ENCODE measurements at regions not wholly inside any gene's neighbourhood (a gene's known extent, or its start where the extent isn't known, plus 50 kb on each side); places are given as distances from the start of the nearest gene placed in this dataset.

DNA sequence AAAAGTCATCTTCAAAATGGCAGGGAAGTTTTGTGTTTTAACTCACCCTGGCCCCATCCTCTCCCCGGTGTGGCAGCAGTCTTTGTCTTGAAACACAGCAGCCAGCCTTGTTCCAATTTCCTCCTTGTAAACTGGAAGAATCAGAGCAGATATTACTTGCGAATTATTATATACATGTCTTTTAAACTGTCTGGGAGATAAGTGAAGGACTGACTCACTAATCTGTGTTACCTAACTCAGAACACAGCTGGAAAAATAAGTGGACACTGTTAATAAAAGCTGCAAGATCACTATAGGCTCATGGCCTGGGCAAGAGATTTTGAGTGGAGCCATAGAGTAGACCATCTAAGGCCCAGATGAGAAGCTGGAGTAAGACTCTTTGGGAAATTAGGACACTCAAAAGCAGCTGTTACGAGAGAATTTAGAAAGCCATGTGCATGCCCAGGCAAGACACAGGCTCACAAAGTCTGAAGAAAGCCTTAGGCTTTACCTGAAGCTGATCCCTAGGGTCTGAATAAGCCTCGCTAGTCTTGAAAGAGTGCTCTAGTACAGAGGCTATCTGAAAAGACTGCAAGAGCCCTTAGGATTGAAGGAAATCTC is 233.0 kb upstream of the RAB4A start:
- H3K4me1 Mint-ChIP-seq: peaks cover 30 to 44% of the 10 kb centered on the region in 2 donors
- no peaks in the 10 kb centered on the region for H3K9me3 Mint-ChIP-seq
- H3K27me3 ChIP-seq (ENCODE audit: control insufficient read depth, insufficient read depth, low read length): no peaks in the 10 kb centered on the region
- H3K4me3 Mint-ChIP-seq: no peak overlapping the region
- no peak overlapping the region for H3K4me3 ChIP-seq (ENCODE audit: low read length)
- H3K27ac ChIP-seq (ENCODE audit: low read length): no peak overlapping the region
- no peak overlapping the region for H3K27ac Mint-ChIP-seq
- no peaks in the 10 kb centered on the region for H3K36me3 ChIP-seq (ENCODE audit: control insufficient read depth, insufficient read depth, low read length)
- H3K27me3 Mint-ChIP-seq (ENCODE audit: low read depth in 2 of 2): peaks cover 25 to 48% of the 10 kb centered on the region in 2 donors
- intact Hi-C loops (cut with micrococcal nuclease): no loop called here
- H3K9me3 ChIP-seq (ENCODE audit: control insufficient read depth, insufficient read depth, low read length): no peaks in the 10 kb centered on the region
- TF ChIP-seq, protein P1, sequence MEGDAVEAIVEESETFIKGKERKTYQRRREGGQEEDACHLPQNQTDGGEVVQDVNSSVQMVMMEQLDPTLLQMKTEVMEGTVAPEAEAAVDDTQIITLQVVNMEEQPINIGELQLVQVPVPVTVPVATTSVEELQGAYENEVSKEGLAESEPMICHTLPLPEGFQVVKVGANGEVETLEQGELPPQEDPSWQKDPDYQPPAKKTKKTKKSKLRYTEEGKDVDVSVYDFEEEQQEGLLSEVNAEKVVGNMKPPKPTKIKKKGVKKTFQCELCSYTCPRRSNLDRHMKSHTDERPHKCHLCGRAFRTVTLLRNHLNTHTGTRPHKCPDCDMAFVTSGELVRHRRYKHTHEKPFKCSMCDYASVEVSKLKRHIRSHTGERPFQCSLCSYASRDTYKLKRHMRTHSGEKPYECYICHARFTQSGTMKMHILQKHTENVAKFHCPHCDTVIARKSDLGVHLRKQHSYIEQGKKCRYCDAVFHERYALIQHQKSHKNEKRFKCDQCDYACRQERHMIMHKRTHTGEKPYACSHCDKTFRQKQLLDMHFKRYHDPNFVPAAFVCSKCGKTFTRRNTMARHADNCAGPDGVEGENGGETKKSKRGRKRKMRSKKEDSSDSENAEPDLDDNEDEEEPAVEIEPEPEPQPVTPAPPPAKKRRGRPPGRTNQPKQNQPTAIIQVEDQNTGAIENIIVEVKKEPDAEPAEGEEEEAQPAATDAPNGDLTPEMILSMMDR (IDR thresholded peaks at IDR 0.05): no peak
- ATAC-seq (no peak), DNase-seq (no peak)
- 98% methylated on average over 4 of the region's 4 CpGs for WGBS (ENCODE audit: insufficient coverage)
- H3K4me1 ChIP-seq (ENCODE audit: control insufficient read depth, insufficient read depth, low read length): peaks cover 34% of the 10 kb centered on the region
- H3K36me3 Mint-ChIP-seq: peaks cover 10% of the 10 kb centered on the region

GRCh38 chr1:229040630-229041358 is 230.1 kb upstream of the RAB4A start:
- H3K36me3 Mint-ChIP-seq: peaks cover 10% of the 10 kb centered on the region
- intact Hi-C loops (cut with micrococcal nuclease): no loop called here
- no peak for ATAC-seq
- no peaks in the 10 kb centered on the region for H3K9me3 ChIP-seq (ENCODE audit: control insufficient read depth, insufficient read depth, low read length)
- H3K9me3 Mint-ChIP-seq: no peaks in the 10 kb centered on the region
- peaks cover 11% of the 10 kb centered on the region for H3K4me1 ChIP-seq (ENCODE audit: control insufficient read depth, insufficient read depth, low read length)
- DNase-seq: no peak
- H3K4me3 ChIP-seq (ENCODE audit: low read length): no peak overlapping the region
- H3K27me3 Mint-ChIP-seq (ENCODE audit: low read depth in 2 of 2): peaks cover 34 to 62% of the 10 kb centered on the region in 2 donors
- peaks cover 17 to 19% of the 10 kb centered on the region in 2 donors for H3K4me1 Mint-ChIP-seq
- no peaks in the 10 kb centered on the region for H3K36me3 ChIP-seq (ENCODE audit: control insufficient read depth, insufficient read depth, low read length)
- H3K27ac ChIP-seq (ENCODE audit: low read length): no peak overlapping the region
- TF ChIP-seq, protein P1 (IDR thresholded peaks at IDR 0.05): no peak
- H3K4me3 Mint-ChIP-seq: no peak overlapping the region
- H3K27ac Mint-ChIP-seq: no peak overlapping the region
- WGBS (ENCODE audit: insufficient coverage): 87% methylated on average over 5 of the region's 6 CpGs
- no peaks in the 10 kb centered on the region for H3K27me3 ChIP-seq (ENCODE audit: control insufficient read depth, insufficient read depth, low read length)

DNA sequence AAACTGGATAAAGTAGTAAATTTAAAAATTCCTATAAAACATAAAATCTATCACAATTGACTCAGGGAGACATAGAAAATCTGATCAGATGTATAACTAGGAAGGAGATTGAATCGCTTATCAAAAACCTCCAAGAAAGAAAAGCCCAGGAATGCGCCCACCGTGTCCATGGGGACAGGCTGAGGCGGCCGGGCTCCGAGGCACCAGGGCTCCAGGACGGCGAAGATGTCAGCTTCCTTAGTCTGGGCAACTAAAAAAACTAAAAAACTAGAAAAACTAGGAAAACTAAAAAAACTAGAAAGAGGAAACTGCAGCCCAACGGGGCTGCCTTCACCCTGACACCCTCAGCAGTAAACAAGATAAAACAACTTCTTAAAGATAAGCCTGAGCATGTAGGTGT is 229.0 kb upstream of the RAB4A start:
- Histone ChIP-seq H3K27ac (ENCODE audit: low read length) (no peak overlapping the region), H3K4me3 (ENCODE audit: low read length) (no peak overlapping the region), H3K36me3 (ENCODE audit: control insufficient read depth, insufficient read depth, low read length) (no peaks in the 10 kb centered on the region), H3K9me3 (ENCODE audit: control insufficient read depth, insufficient read depth, low read length) (no peaks in the 10 kb centered on the region), H3K4me1 (ENCODE audit: control insufficient read depth, insufficient read depth, low read length) (no peaks in the 10 kb centered on the region), H3K27me3 (ENCODE audit: control insufficient read depth, insufficient read depth, low read length) (no peaks in the 10 kb centered on the region)
- Mint-ChIP-seq H3K36me3 (peaks cover 10% of the 10 kb centered on the region), H3K4me1 (peaks cover 7 to 8% of the 10 kb centered on the region in 2 donors), H3K9me3 (no peaks in the 10 kb centered on the region), H3K4me3 (no peak overlapping the region), H3K27ac (no peak overlapping the region), H3K27me3 (ENCODE audit: low read depth in 2 of 2) (peaks cover 34 to 62% of the 10 kb centered on the region in 2 donors)
- DNase-seq: no peak
- no peak for ATAC-seq
- intact Hi-C loops (cut with micrococcal nuclease): no loop called here
- whole genome bisulfite sequencing (ENCODE audit: insufficient coverage): 88% methylated on average over 9 of the region's 9 CpGs
- TF ChIP-seq, protein P1 (IDR thresholded peaks at IDR 0.05): no peak
